DOHH2 (cell line): ENCODE measurements at regions not wholly inside any gene's neighbourhood (a gene's known extent, or its start where the extent isn't known, plus 50 kb on each side); places are given as distances from the start of the nearest gene placed in this dataset.

Experiments used
- EZH2phosphoT487 ChIP-seq: fragments of 200-600 bp; sonication (generic); IDR thresholded peaks from 2 replicates; pipeline ENCODE4 v1.6.1; 2017; ENCODE audit warnings: borderline replicate concordance, mild to moderate bottlenecking, antibody characterized with exemption, low read length, moderate library complexity, mixed read lengths
- TF ChIP-seq, protein P1 (sequence below): fragments of 200-600 bp; sonication (generic); IDR thresholded peaks from one replicate; pipeline ENCODE4 v1.5.1; 2014; ENCODE audit warnings: antibody characterized with exemption, mild to moderate bottlenecking, low read depth, low read length; ENCODE audit not compliant: poor library complexity, severe bottlenecking

DNA sequence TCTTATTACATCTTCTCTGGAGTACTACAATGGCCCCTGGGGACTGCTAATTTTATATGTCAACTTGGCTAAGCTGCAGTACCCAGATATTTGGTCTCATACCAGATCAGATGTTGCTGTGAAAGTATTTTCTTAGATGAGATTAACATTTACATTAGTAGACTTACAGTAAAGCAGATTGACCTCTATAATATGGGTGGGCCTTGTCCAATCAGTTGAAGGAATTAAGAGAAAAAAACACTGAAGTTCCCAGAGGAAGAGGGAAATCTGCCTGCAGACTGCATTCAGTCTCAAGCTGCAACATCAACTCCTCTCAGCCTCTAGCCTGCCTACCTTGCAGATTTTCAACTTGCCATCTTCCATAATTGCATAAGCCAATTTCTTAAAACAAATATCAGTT lies 430.1 kb downstream of the MED13L start:
- TF ChIP-seq EZH2phosphoT487 = no peak
- TF ChIP-seq, protein P1, sequence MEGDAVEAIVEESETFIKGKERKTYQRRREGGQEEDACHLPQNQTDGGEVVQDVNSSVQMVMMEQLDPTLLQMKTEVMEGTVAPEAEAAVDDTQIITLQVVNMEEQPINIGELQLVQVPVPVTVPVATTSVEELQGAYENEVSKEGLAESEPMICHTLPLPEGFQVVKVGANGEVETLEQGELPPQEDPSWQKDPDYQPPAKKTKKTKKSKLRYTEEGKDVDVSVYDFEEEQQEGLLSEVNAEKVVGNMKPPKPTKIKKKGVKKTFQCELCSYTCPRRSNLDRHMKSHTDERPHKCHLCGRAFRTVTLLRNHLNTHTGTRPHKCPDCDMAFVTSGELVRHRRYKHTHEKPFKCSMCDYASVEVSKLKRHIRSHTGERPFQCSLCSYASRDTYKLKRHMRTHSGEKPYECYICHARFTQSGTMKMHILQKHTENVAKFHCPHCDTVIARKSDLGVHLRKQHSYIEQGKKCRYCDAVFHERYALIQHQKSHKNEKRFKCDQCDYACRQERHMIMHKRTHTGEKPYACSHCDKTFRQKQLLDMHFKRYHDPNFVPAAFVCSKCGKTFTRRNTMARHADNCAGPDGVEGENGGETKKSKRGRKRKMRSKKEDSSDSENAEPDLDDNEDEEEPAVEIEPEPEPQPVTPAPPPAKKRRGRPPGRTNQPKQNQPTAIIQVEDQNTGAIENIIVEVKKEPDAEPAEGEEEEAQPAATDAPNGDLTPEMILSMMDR = no peak
